GM18951 (cell line): ENCODE measurements at regions not wholly inside any gene's neighbourhood (a gene's known extent, or its start where the extent isn't known, plus 50 kb on each side); places are given as distances from the start of the nearest gene placed in this dataset.

Experiments used
- POLR2A ChIP-seq: IDR thresholded peaks from 4 replicates; pipeline ENCODE4 v1.6.1; 2011; ENCODE audit warnings: mild to moderate bottlenecking; ENCODE audit not compliant: insufficient read length, insufficient read depth; ENCODE audit errors: extremely low read depth
- in situ Hi-C: fragments of 300-500 bp; cut with MboI; formaldehyde crosslinking; loops from one replicate; pipeline ENCODE4 v1.12.0; 2022; ENCODE audit warnings: low sequenced_read_pairs, mixed read lengths, inconsistent platforms; ENCODE audit not compliant: unreplicated experiment

DNA sequence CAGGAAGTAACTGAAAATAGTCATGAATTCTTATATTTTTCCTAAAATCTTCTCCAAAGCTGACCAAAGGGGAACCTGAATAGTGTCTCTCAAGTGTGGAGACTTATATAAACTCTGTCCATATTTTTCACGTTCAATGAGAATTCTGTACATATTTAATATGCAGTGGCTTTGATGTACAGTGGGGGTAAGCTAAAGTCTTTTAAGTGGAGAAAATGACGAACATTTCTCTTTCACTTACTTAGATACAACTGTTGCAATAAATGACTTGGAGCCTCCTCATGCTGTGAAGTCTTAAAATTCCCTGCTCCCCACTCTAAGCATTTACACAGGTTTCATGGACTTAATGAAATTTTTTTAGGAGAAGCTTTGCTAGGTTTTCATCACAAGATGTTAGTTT, 1196.7 kb downstream of the EFNB2 start:
- in situ Hi-C loops = no loop called here
- TF ChIP-seq POLR2A = no peak

GRCh38 chr13:105338006-105338405, 1197.5 kb downstream of the EFNB2 start:
- in situ Hi-C loops = no loop called here
- no peak for TF ChIP-seq POLR2A

GRCh38 chr13:105336706-105337576, 1198.5 kb downstream of the EFNB2 start:
- in situ Hi-C loops = no loop called here

DNA sequence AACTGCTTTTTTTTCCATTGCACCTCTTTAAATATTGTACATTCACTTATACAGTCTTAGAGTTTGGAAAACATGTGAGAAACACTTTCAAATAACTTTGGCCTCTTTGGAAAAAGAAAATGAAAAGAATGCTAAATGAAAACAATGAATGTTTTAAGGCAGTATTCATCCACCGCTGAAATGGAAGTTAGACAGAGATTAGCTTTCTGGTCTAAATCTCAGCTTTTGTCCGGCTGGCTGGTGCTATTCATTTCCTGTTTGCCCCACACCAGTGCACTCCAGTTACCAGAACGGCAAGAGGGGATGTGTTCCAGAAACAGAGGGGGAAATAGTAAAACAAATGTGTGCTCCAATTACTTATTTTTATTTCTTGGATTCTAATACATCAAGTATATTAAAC, 1201.3 kb downstream of the EFNB2 start:
- in situ Hi-C loops = no loop called here
- no peak for TF ChIP-seq POLR2A

More at GRCh38 chr13:105336706-105337576, 1198.5 kb downstream of the EFNB2 start:
- TF ChIP-seq POLR2A = no peak

DNA sequence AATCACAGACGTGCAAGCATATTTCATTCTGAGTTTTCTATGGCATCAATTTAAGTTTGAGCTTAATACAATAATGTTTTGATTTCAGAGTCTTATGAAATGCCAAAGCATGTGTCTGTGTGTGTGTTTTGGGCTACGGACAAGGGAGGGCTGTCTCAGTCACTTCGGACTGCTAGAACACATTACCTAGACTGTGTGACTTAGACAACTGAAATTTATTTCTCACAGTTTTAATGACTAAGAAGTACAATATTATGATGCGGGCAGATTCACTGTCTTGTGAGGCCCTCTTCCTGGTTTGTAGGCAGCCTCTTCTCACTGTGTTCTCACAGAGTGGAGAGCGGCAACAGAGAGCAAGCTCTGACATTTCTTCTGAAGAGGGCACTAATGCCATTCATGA, 1202.0 kb downstream of the EFNB2 start:
- in situ Hi-C loops = no loop called here
- TF ChIP-seq POLR2A = no peak

DNA sequence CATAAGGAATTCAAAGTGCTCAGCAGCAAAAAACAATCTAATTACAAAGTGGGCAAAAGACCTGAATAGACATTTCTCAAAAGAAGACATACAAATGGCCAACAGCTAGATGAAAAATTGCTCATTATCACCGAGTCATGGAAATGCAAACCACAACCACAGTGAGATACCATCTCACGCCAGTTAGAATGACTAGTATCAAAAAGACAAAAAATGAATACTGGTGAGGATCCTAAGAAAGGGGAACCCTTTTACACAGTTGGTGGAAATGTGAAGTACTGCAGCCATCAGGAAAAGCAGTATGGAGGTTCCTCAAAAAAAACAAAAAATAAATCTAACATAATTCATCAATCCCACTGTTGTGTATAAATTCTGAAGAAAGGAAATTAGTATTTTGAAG, 1206.1 kb downstream of the EFNB2 start:
- in situ Hi-C loops = no loop called here

GRCh38 chr13:105328212-105328611, 1207.2 kb downstream of the EFNB2 start:
- TF ChIP-seq POLR2A = no peak
- in situ Hi-C loops = no loop called here

More for the DNA sequence above, 1206.1 kb downstream of the EFNB2 start:
- no peak for TF ChIP-seq POLR2A

GRCh38 chr13:105327581-105328126, 1207.8 kb downstream of the EFNB2 start:
- in situ Hi-C loops = no loop called here
- no peak for TF ChIP-seq POLR2A

GRCh38 chr13:105319875-105320274, 1215.6 kb downstream of the EFNB2 start:
- no peak for TF ChIP-seq POLR2A
- in situ Hi-C loops = no loop called here

GRCh38 chr13:105316731-105317130, 1218.7 kb downstream of the EFNB2 start:
- in situ Hi-C loops = no loop called here

DNA sequence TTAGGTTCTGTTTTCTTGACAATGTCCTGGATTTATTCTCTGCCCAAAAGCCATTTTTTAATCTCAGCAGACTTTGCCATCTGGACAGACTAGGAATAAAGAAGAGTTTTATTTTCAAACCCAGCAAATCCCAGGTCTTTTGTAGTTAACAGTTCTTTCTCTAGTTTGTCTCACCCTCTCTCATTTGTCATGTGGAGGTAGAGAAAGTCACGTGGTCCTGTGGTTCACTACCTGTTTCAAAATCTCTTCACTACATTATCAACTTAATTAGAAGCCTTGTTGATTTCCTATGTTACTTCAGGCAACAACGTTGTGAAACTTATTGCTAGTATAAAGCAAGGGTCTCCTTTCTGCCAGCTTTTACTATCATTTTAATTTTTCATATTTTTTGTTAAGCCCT, 1222.6 kb downstream of the EFNB2 start:
- in situ Hi-C loops = no loop called here

More at GRCh38 chr13:105316731-105317130, 1218.7 kb downstream of the EFNB2 start:
- no peak for TF ChIP-seq POLR2A

GRCh38 chr13:105311094-105311493, 1224.4 kb downstream of the EFNB2 start:
- in situ Hi-C loops = no loop called here

More for the DNA sequence above, 1222.6 kb downstream of the EFNB2 start:
- TF ChIP-seq POLR2A = no peak

GRCh38 chr13:105307776-105308175, 1227.7 kb downstream of the EFNB2 start:
- in situ Hi-C loops = no loop called here
- no peak for TF ChIP-seq POLR2A

More at GRCh38 chr13:105311094-105311493, 1224.4 kb downstream of the EFNB2 start:
- no peak for TF ChIP-seq POLR2A

- no peak for TF ChIP-seq POLR2A
- in situ Hi-C loops = no loop called here
Measured at GRCh38 chr13:105297839-105298238, 1237.6 kb downstream of the EFNB2 start.
